Esophagus squamous epithelium (tissue), 4 donors: ENCODE measurements at regions not wholly inside any gene's neighbourhood (a gene's known extent, or its start where the extent isn't known, plus 50 kb on each side); places are given as distances from the start of the nearest gene placed in this dataset.

Source experiments
- CTCF ChIP-seq, 6 experiments: fragments of 450-650 bp in 4 of 6; fragments of 200-600 bp in 2 of 6; sonication (generic) in 2 of 6; IDR thresholded peaks; one replicate each; pipeline ENCODE4 v1.5.1; 2016 to 2019; ENCODE audit warnings: antibody characterized with exemption in 6 of 6, mild to moderate bottlenecking in 4 of 6, moderate library complexity in 4 of 6
- POLR2A ChIP-seq, 4 donors: fragments of 450-650 bp; IDR thresholded peaks; one replicate each; pipeline ENCODE4 v1.6.1; 2017; ENCODE audit warnings: antibody characterized with exemption in 4 of 4, mild to moderate bottlenecking in 4 of 4, moderate library complexity in 3 of 4

GRCh38 chr3:18288243-18288642 lies 136.9 kb downstream of the SATB1 start:
- TF ChIP-seq CTCF (IDR thresholded peaks at IDR 0.05): no peak
- no peak for TF ChIP-seq POLR2A (IDR thresholded peaks at IDR 0.05)
